ENCODE measurements at regions not wholly inside any gene's neighbourhood (a gene's known extent, or its start where the extent isn't known, plus 50 kb on each side); places are given as distances from the start of the nearest gene placed in this dataset.
"Not testable (repeated sequence)": the region's sequence is repeated elsewhere in the genome, so short reads cannot be mapped to it uniquely, and the experiment has no call there.

GRCh38 chr10:27382176-27382575 lies 121.9 kb upstream of the RAB18 start:
- no peak for TF ChIP-seq CTCF (conservative IDR thresholded peaks at IDR 0.05; ENCODE audit: control insufficient read depth, insufficient read depth, low read depth, low read length)
- no peak for DNase-seq (ENCODE audit: low read depth)
- no peak overlapping the region for H3K4me3 ChIP-seq (ENCODE audit: control insufficient read depth, low read depth, low read length)

GRCh38 chr10:27380929-27381358 lies 123.2 kb upstream of the RAB18 start:
- no peak for TF ChIP-seq CTCF (conservative IDR thresholded peaks at IDR 0.05; ENCODE audit: control insufficient read depth, insufficient read depth, low read depth, low read length)
- H3K4me3 ChIP-seq (ENCODE audit: control insufficient read depth, low read depth, low read length), result no peak overlapping the region
- no peak for DNase-seq (ENCODE audit: low read depth)

- not testable (repeated sequence) for H3K4me3 ChIP-seq (ENCODE audit: control insufficient read depth, low read depth, low read length); DNase-seq (ENCODE audit: low read depth)
These were observed 125.1 kb upstream of the RAB18 start for GRCh38 chr10:27379041-27379440.

- no peak overlapping the region for H3K4me3 ChIP-seq (ENCODE audit: control insufficient read depth, low read depth, low read length)
- TF ChIP-seq CTCF (conservative IDR thresholded peaks at IDR 0.05; ENCODE audit: control insufficient read depth, insufficient read depth, low read depth, low read length), result no peak
- DNase-seq (ENCODE audit: low read depth), result no peak
These were observed 130.4 kb upstream of the RAB18 start for GRCh38 chr10:27373566-27374160.

- no peak for TF ChIP-seq CTCF (conservative IDR thresholded peaks at IDR 0.05; ENCODE audit: control insufficient read depth, insufficient read depth, low read depth, low read length)
- no peak overlapping the region for H3K4me3 ChIP-seq (ENCODE audit: control insufficient read depth, low read depth, low read length)
- DNase-seq (ENCODE audit: low read depth), result peak; percentile 60
These were observed 131.5 kb upstream of the ACBD5 start for GRCh38 chr10:27372095-27372494.

GRCh38 chr10:27371375-27371774 lies 130.8 kb upstream of the ACBD5 start:
- DNase-seq (ENCODE audit: low read depth); H3K4me3 ChIP-seq (ENCODE audit: control insufficient read depth, low read depth, low read length): not testable (repeated sequence)

- DNase-seq (ENCODE audit: low read depth), result no peak
- H3K4me3 ChIP-seq (ENCODE audit: control insufficient read depth, low read depth, low read length), result no peak overlapping the region
- TF ChIP-seq CTCF (conservative IDR thresholded peaks at IDR 0.05; ENCODE audit: control insufficient read depth, insufficient read depth, low read depth, low read length), result peak; percentile 20
These were observed 129.3 kb upstream of the ACBD5 start for GRCh38 chr10:27369880-27370279.

GRCh38 chr10:27368706-27369105 lies 128.1 kb upstream of the ACBD5 start:
- TF ChIP-seq CTCF (conservative IDR thresholded peaks at IDR 0.05; ENCODE audit: control insufficient read depth, insufficient read depth, low read depth, low read length), result no peak
- no peak overlapping the region for H3K4me3 ChIP-seq (ENCODE audit: control insufficient read depth, low read depth, low read length)
- no peak for DNase-seq (ENCODE audit: low read depth)

Measured in fibroblast of mammary gland (primary cell).